GM21723 (cell line): ENCODE measurements at regions not wholly inside any gene's neighbourhood (a gene's known extent, or its start where the extent isn't known, plus 50 kb on each side); places are given as distances from the start of the nearest gene placed in this dataset.
A peak's percentile ranks its signal among the peaks of the same experiment; 100 is the strongest.
"Not testable (repeated sequence)": the region's sequence is repeated elsewhere in the genome, so short reads cannot be mapped to it uniquely, and the experiment has no call there.

Source experiments
- ATAC-seq: cut with Tn5 transposase; IDR thresholded peaks from one replicate; pipeline ENCODE4 v1.9.1; 2021; ENCODE audit warnings: mild to moderate bottlenecking, moderate library complexity; ENCODE audit not compliant: unreplicated experiment

DNA sequence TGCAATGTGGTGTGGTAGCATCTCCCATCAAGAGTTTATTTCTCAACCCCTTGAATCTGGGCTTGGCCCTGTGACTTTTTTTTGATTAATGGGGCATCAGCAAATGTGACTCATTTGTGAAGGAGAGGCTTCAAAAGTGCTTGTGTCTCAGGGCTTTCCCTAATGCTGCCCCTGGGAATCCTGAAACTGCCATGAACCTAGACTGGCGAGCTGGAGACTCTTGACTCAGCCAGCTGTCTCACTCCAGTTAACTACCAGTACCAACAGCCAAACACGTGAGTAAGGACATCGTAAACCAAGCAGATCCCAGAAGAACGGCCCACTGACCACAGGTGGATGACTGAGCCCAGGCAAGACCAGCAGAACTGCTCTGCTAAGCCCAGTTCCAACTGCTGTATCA lies 72.8 kb upstream of the ADTRP start:
- ATAC-seq = no peak

DNA sequence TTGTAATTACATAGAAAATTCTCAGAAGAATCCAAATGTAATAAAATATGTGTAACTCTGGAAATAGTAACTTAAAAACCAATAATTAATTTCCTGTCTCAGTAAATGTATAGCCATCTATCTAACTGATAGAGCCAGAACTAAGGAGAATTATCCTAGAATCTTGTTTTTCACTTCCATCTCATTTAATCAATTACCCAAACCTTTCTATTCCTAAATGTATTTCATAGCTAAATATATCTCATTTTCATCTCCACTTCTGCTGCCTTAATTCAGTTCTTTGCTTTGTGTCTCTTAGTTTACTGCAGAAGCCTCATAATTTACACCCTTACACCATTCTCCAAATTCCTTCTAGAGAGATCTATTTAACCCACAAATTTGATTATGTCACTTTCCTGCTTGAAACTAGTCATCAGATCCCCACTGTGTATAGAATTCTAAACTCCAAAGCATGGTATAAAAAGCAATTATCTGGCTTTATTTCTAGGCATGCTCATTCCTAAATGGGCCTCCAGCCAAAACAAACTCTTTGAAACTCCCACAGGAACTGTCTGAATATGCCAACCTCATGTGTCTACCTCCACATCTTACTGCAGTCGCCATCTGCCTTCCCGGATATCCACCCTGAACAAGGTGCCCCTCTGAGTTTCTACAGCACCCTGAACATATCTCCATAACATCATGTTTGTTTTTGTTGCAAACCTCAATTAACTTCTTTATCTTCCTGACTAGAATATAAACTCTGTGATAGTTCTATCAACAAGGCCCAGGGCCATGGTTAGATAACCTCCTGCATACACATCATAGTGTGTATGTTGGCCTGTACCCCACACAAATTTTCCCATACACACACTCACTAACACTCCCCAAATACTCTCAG lies 70.5 kb upstream of the ADTRP start:
- no peak for ATAC-seq

DNA sequence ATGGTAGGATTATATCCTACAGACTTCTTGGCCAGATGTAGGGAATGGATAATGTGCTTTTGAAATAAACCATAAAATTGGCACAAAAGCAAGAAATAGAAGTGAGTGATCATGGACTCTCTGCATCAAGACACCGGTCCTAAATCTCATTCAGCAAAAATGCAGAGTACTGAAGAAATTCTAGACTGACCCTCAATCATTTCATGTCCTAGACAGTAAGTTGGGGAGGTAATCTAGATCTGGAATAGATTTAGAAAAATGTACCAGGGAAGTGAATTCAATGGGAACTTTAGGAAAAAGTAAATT lies 69.7 kb upstream of the ADTRP start:
- no peak for ATAC-seq

DNA sequence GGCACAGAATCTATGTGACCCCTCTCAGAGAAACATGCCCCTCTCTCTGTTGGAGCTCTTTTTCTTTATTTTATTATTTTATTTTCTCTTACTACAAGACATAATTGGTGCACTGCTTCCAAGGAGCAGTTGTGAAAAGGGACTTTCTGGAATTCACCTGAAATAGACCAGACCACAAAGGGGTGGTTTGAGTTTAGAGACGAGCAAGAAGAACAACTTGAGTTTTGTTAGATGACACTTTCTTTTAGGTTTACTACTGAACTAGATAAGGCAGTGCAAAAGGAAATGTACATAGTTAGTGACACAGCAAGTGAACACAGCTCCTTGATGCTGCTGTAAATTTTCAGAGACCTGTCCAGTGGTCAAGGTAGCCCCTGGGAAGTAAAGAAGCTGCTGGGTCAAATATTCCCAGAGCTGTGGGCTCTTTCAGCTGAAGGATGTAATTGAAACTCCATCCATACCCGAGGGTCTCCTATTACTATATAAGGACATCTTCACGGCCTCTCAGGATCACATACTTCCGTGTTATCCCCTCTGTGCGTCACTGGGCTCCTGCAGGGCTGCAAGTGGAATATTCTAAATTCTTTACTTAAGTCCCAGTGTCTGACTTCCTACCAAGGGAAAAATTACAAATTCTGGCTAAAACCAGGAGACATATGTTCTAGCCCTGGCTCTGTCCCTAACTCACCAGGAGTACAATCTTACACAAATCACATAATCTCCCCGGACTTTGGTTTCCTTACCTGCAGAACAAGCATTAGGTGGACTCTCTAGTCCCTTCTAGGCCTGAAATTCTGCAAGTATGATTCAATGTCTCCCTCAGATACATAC lies 69.1 kb upstream of the ADTRP start:
- ATAC-seq = no peak

DNA sequence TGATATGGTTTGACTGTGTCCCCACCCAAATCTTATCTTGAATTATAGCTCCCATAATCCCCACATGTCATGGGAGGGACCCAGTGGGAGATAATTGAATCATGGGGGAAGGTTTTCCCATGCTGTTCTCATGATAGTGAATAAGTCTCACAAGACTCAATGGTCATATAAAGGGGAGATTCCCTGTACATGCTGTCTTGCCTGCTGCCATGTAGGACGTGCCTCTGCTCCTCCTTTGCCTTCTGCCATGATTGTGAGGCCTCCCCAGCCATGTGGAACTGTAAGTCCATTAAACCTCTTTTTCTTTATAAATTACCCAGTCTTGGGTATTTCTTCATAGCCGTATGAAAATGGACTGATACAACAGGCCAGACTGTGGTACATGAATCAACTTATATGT lies 68.5 kb upstream of the ADTRP start:
- not testable (repeated sequence) for ATAC-seq

DNA sequence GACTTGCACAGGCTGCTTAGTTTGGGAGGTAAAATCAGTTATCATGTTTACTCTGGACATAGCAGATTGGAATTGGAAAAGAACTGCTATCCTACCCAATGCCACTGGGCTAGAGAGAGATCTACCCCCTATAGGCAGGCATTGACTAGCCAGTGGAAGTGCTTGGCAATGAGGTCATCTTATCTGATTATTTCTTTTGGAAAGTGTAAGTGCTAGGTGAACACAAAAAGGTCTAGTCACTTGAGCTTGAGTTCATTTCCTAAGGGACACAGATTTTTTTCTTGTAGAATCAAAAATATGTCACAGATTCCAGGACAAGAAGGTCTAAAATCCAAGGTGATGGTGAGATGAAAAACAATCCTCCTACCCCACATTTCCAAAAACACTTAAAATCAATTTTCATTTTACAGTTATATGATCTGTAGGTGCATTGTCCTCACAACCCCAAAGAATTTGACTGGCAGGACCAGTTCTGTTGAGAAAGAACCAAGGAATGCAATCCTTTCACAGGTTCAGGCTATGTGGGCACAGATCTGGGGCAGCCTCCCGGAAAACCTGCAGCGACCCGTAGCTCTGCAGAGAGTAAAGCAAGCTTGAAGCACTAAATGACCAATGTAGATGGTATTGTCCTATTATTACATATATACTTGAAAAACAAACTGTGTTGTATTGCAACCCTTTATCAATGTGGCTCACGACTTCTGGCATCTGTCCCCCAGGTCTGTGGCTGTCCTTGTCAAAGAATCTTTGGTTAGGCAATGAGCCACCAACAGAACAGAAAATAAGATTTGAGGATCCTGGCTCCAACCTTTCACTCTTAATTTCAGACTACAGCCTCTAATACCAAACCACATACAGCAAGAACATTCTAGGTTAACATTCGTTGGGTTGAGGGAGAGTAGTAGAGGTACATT lies 67.3 kb upstream of the ADTRP start:
- ATAC-seq = no peak

DNA sequence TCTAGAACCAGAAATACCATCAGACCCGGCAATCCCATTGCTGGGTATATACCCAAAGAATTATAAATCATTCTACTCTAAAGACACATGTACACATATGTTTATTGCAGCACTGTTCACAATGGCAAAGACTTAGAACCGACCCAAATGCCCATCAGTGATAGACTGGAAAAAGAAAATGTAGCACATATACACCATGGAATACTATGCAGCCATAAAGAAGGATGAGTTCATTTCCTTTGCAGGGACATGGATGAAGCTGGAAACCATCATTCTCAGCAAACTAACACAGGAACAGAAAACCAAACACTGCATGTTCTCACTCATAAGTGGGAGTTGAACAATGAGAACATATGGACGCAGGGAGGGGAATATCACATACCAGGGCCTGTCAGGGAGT lies 64.2 kb upstream of the ADTRP start:
- not testable (repeated sequence) for ATAC-seq

DNA sequence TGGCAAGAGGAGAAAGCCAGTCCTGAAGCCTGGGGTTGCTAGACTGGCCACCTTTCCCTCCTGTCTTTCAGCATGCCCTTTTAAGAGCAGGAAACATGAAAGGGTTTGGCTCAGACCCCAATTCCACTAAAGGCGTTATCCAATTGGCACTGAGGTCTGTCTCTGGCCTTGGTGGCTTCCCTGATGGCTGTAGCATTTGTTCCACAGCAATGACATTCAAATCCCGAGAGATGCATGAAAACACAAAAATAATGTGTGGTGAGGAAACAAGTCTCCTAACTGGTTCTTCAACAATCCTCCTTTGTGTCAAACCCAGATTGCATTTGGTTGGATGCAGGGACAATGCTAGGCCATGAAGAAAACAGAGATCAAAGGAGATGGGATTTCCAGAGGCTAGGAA lies 56.5 kb upstream of the ADTRP start:
- ATAC-seq = no peak

DNA sequence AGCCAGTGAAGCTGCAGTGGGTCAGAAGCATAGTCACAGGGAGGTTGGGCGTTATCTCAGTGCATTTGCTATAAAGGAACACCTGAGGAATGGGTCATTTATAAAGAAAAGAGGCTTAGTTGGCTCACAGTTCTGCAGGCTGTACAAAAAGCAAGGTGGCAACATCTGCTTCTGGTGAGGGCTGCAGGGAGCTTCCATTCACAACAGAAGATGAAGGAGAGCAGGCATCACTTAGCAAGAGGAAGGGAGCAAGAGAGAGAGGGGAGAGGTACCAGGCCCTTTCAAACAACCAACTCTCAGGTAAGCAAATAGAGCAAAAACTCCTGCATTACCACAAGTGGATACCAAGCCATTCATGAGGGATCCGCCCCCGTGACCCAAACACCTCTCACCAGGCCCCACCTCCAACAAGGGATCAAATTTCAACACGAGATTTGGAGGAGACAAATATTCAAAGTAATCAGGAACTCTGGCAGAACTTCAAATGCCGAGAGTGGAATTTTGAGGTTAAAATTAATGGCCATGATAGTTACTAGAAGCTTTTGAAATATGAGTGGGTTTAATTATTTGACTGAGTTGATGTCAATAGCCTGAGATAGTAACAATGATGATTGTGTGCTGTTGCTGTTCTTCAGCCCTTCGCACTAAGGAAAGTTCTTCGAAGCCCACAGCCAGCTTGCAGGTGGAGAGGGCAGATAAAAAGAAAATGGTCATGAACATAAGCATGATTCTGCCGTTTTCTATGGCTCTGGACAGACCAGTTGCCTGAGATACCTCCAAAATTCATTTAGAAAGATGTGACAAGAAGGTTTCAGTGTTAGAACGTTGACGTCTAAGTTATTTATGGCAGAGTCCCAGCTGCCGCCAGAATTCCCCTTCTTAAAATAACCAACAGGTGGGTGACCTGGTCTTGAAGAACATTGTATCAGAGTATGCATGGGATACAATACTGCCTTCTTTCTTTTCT lies 55.3 kb upstream of the ADTRP start:
- ATAC-seq = peak; percentile 86

DNA sequence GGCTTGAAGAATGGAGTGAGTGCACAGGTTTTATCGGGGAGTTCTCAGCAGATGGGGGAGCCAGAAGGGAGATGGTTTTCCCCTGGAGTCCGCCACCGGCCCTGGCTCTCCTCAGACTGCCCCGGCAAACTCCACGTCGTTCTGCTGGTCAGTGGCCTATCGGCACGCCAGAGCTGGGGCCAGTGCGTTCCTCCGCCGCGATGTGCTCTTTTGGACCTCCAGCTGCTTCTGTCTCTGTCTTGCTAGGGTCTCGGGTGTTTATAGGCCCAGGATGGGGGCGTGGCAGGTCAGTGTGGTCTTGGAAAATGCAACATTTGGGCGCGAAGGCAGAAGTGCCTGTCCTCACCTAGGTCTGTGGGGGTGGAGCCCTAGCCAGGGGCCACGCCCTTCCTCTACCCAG lies 53.0 kb upstream of the ADTRP start:
- no peak for ATAC-seq

DNA sequence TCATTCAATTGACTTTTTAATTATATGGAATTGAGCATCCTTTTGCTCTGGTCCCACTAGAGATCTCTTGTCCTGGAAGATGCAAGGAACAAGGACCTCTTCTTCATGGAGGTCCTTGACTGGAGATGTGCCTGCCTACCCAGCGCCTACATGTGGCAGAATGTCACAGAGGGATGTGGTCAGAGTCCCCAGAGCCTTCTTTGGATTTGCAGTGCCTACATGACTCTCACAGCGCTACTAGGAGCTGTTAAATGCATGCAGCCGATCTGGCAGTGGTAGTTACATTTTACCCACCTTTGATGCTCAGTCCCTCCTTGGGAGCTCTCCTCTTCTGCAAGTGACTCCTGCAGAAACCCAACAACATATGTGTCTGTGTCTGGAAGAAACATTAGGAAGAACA lies 51.9 kb upstream of the ADTRP start:
- no peak for ATAC-seq

DNA sequence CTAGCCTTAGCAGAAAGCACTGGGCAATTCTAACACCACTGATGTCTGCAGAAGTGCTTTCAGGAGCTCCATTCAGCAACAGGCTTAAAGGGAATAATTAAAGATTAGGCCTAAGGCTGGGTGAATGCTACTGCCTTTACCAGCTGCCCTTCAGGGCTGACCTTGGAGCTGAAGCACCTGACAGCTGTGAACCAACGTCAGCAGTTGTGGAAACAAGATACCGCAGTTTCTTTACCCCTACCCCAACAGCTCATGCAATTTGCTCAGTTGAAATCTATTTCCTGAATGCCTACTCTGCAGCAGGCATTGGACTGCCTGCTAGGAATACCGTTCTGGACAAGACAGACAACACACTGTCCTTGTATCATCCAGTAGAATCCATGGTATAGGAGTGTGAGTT lies 51.5 kb upstream of the ADTRP start:
- no peak for ATAC-seq

DNA sequence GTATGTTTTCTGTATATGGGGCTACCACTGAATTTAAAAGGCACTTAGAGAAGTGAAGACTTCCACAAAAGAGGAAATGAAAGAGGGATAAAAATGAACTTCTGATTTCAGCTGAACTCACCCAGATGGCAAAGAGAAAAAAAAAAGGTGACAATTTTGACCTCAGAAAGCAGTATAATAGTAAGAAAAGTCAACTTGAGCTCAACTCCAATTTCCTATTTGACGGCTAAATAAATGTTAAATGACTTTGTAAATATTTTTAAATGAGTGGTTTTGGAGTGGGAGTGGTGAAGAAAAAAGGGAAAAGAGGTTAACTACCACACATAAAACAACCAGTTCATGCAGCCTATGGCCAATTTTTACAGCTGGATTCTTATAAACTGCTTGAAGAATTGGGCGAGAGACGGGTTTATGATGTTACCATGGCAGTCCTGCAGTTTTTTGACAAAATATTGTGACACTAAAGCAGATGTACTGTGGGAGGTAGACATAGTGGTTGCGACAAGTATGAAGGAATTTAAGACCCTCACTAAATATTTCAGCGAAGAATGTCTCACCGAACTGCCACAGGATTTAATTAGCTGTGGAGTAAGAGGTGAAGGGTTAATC lies 49.8 kb upstream of the ADTRP start:
- peak; percentile 53 for ATAC-seq
